GM21619 (cell line): ENCODE measurements at regions not wholly inside any gene's neighbourhood (a gene's known extent, or its start where the extent isn't known, plus 50 kb on each side); places are given as distances from the start of the nearest gene placed in this dataset.
"Not testable (repeated sequence)": the region's sequence is repeated elsewhere in the genome, so short reads cannot be mapped to it uniquely, and the experiment has no call there.

ENCODE experiments used
- ATAC-seq: cut with Tn5 transposase; IDR thresholded peaks from one replicate; pipeline ENCODE4 v1.9.1; 2021; ENCODE audit not compliant: unreplicated experiment

- ATAC-seq = no peak
Measured at GRCh38 chr10:120749856-120750566, 101.2 kb upstream of the WDR11 start.

GRCh38 chr10:120755771-120756170, 95.4 kb upstream of the WDR11 start:
- ATAC-seq = no peak

- ATAC-seq = no peak
Measured at GRCh38 chr10:120760253-120760652, 90.9 kb upstream of the WDR11 start.

GRCh38 chr10:120761951-120762350, 89.2 kb upstream of the WDR11 start:
- ATAC-seq = no peak

GRCh38 chr10:120765226-120765803, 85.8 kb upstream of the WDR11 start:
- ATAC-seq = no peak

GRCh38 chr10:120768227-120768626, 82.9 kb upstream of the WDR11 start:
- ATAC-seq = no peak

- no peak for ATAC-seq
Measured at GRCh38 chr10:120770496-120770895, 80.7 kb upstream of the WDR11 start.

GRCh38 chr10:120776442-120776841, 74.7 kb upstream of the WDR11 start:
- ATAC-seq = no peak

- no peak for ATAC-seq
Measured at GRCh38 chr10:120782336-120782735, 68.8 kb upstream of the WDR11 start.

- no peak for ATAC-seq
Measured at GRCh38 chr10:120783098-120783497, 68.1 kb upstream of the WDR11 start.

- no peak for ATAC-seq
Measured at GRCh38 chr10:120783867-120784266, 67.3 kb upstream of the WDR11 start.

GRCh38 chr10:120788771-120789170, 62.4 kb upstream of the WDR11 start:
- no peak for ATAC-seq

- no peak for ATAC-seq
Measured at GRCh38 chr10:120789303-120790203, 61.6 kb upstream of the WDR11 start.

- ATAC-seq = no peak
Measured at GRCh38 chr10:120791316-120791715, 59.8 kb upstream of the WDR11 start.

- no peak for ATAC-seq
Measured at GRCh38 chr10:120793088-120793487, 58.1 kb upstream of the WDR11 start.

GRCh38 chr10:120794390-120794789, 56.8 kb upstream of the WDR11 start:
- ATAC-seq = no peak

GRCh38 chr10:120798276-120798675, 52.9 kb upstream of the WDR11 start:
- not testable (repeated sequence) for ATAC-seq

- ATAC-seq = no peak
Measured at GRCh38 chr10:120799849-120800248, 51.3 kb upstream of the WDR11 start.

GRCh38 chr10:120800528-120801323, 50.4 kb upstream of the WDR11 start:
- no peak for ATAC-seq
